SH-SY5Y (cell line): ENCODE measurements at regions not wholly inside any gene's neighbourhood (a gene's known extent, or its start where the extent isn't known, plus 50 kb on each side); places are given as distances from the start of the nearest gene placed in this dataset.

ENCODE experiments used
- GATA2 ChIP-seq: IDR thresholded peaks from 2 replicates; pipeline ENCODE4 v1.6.1; 2011; ENCODE audit warnings: mild to moderate bottlenecking, low read depth, low read length
- GATA3 ChIP-seq: IDR thresholded peaks from 2 replicates; pipeline ENCODE4 v1.6.1; 2011; ENCODE audit warnings: low read depth, mild to moderate bottlenecking, low read length, moderate library complexity

DNA sequence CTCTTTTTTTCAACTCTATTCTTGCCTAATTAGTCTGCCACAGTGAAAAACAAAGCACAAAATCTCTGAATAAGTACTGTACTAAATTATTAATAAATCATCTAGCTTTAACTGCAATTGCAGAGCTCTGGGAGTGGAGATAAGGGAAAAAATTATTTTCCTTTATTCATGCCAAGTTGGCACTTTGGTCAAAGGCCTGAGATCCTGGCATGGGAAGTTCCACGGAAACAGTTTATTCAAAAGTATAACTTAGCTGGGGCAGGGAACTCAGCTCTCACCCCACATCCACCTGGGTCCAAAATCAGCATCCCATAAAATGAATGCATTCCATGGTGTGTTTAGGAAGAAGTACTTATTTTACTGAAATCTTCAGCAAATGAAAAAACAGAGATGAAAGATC lies 185.2 kb upstream of the APCDD1 start:
- no peak for TF ChIP-seq GATA2
- TF ChIP-seq GATA3 = no peak
